K562 (cell line): ENCODE measurements at regions not wholly inside any gene's neighbourhood (a gene's known extent, or its start where the extent isn't known, plus 50 kb on each side); places are given as distances from the start of the nearest gene placed in this dataset.

Source experiments
- ASH1L ChIP-seq: fragments of 450-650 bp; IDR thresholded peaks from 2 replicates; pipeline ENCODE4 v1.6.1; 2018; ENCODE audit warnings: borderline replicate concordance, mild to moderate bottlenecking, low read depth; ENCODE audit not compliant: partially characterized antibody
- BRCA1 ChIP-seq, 2 experiments: fragments of 450-650 bp in 1 of 2; sonication (generic) in 1 of 2; formaldehyde crosslinking in 1 of 2; IDR thresholded peaks; 2 replicates each; pipeline versions ENCODE4 v1.5.0 to v1.6.1; 2017 to 2020; ENCODE audit warnings: mild to moderate bottlenecking in 1 of 2, missing genetic modification reagents in 1 of 2
- ETS2 ChIP-seq: IDR thresholded peaks from 2 replicates; pipeline ENCODE4 v1.6.1; 2016; ENCODE audit warnings: borderline replicate concordance, missing genetic modification characterization, mild to moderate bottlenecking, moderate library complexity, missing compliant biosample characterization; ENCODE audit not compliant: poor library complexity, severe bottlenecking
- HDAC2 ChIP-seq: fragments of 450-650 bp; IDR thresholded peaks from 2 replicates; pipeline ENCODE4 v1.6.1; 2016; ENCODE audit warnings: mild to moderate bottlenecking
- RBM25 ChIP-seq: fragments of 200-400 bp; formaldehyde crosslinking; IDR thresholded peaks from 2 replicates; pipeline ENCODE4 v1.6.1; 2018; ENCODE audit warnings: low read length, low read depth, moderate library complexity; ENCODE audit not compliant: severe bottlenecking
- SOX6 ChIP-seq: fragments of 450-650 bp; IDR thresholded peaks from 2 replicates; pipeline ENCODE4 v1.6.1; 2014; ENCODE audit warnings: mild to moderate bottlenecking
- SREBF2 ChIP-seq: sonication (generic); formaldehyde crosslinking; IDR thresholded peaks from 2 replicates; pipeline ENCODE4 v1.4.0; 2020; ENCODE audit warnings: mild to moderate bottlenecking, missing genetic modification reagents
- THRB ChIP-seq: fragments of 450-650 bp; formaldehyde crosslinking; conservative IDR thresholded peaks from 2 replicates; pipeline ENCODE4 v1.4.0; 2022; ENCODE audit warnings: mild to moderate bottlenecking, missing genetic modification characterization
- ZMIZ1 ChIP-seq, 2 experiments: fragments of 150-350 bp in 1 of 2; IDR thresholded peaks; 2 replicates each; pipeline ENCODE4 v1.6.1; 2012 to 2016; ENCODE audit warnings: low read depth in 2 of 2, low read length in 2 of 2, mild to moderate bottlenecking in 1 of 2, moderate library complexity in 1 of 2
- ZNF165 ChIP-seq: fragments of 250-450 bp; sonication (Bioruptor Pico); IDR thresholded peaks from 2 replicates; pipeline ENCODE4 v1.4.0; 2020; ENCODE audit warnings: borderline replicate concordance
- ZNF263 ChIP-seq: sonication (generic); formaldehyde crosslinking; IDR thresholded peaks from 2 replicates; pipeline ENCODE4 v1.8.0; 2022; ENCODE audit warnings: mild to moderate bottlenecking, missing genetic modification reagents, borderline replicate concordance
- ZNF408 ChIP-seq: fragments of 250-450 bp; sonication (Bioruptor Pico); IDR thresholded peaks from 2 replicates; pipeline ENCODE4 v1.4.0; 2020; ENCODE audit warnings: low read depth, mild to moderate bottlenecking, moderate library complexity
- ZNF511 ChIP-seq: sonication (generic); formaldehyde crosslinking; IDR thresholded peaks from 2 replicates; pipeline ENCODE4 v1.8.0; 2022; ENCODE audit warnings: mild to moderate bottlenecking, missing genetic modification reagents
- ZNF586 ChIP-seq: fragments of 450-650 bp; formaldehyde crosslinking; conservative IDR thresholded peaks from 2 replicates; pipeline ENCODE4 v1.4.0; 2020; ENCODE audit warnings: mild to moderate bottlenecking, moderate library complexity
- TF ChIP-seq, protein P1 (sequence below): fragments of 450-650 bp; conservative IDR thresholded peaks from 2 replicates; pipeline ENCODE4 v1.6.1; 2016; ENCODE audit warnings: missing genetic modification characterization, low read depth, mild to moderate bottlenecking, control low read depth, missing compliant biosample characterization

DNA sequence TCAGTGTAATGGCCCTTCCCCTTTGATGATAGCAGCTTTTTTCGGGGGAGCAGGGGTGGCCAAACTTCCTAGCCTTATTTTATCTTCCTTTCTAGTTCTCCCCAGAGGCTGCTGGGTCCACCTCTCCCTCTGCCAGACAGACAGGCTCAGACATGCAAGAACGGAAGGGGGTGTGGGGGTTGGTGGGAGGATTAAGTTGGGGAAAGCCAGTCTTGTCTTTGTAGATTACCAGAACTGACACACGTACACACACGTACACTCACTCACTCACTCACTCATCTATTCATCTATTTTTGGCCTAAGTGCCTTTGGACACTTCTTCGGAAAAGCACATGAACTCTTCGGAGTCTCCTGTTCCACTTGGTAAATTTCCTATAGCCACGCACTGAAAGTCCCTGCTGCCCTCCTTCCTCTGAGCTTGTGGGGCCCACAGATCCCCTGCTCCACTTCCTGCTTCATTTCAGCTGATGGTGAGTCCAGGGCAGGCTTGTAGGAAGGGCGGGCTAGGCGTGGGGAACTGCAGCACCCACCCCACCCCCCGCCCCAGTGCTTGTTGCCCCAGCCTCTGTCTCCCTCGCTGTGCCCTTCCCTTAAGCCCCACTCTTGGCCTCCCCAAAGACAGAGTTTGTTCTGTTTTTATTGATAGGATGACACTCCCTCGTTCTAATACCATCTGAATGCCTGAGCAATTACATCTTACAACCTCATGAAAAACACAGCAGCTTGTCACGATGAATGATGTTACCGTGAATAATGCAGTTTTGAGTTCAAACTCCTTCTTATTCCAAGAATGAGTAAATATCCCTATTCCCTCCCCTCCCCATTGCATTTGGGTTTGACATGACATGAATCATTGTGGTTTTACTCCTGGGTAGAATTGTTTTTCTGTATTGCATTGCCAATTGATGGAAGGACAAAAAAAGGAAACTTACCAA is 60.7 kb upstream of the ATP5PO start (continued):
- TF ChIP-seq ZMIZ1 (IDR thresholded peaks at IDR 0.05; ENCODE audit: low read depth in 2 of 2, low read length in 2 of 2) = 0 out of 4 replicates have a peak, but pooled peaks of 1 of the 2 experiments have one; percentile 11
- TF ChIP-seq, protein P1, sequence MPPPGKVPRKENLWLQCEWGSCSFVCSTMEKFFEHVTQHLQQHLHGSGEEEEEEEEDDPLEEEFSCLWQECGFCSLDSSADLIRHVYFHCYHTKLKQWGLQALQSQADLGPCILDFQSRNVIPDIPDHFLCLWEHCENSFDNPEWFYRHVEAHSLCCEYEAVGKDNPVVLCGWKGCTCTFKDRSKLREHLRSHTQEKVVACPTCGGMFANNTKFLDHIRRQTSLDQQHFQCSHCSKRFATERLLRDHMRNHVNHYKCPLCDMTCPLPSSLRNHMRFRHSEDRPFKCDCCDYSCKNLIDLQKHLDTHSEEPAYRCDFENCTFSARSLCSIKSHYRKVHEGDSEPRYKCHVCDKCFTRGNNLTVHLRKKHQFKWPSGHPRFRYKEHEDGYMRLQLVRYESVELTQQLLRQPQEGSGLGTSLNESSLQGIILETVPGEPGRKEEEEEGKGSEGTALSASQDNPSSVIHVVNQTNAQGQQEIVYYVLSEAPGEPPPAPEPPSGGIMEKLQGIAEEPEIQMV (tag) = no peak; the same call in 1 of the 2 replicates
- no peak for TF ChIP-seq SREBF2 (CRISPR knock-in tag)
- TF ChIP-seq ETS2 (tag) = no peak
- TF ChIP-seq ZNF165 (CRISPR knock-in tag) = no peak
- TF ChIP-seq THRB (CRISPR knock-in tag) = no peak; the same call in 1 of the 2 replicates
- TF ChIP-seq BRCA1 (IDR thresholded peaks at IDR 0.05) = no peak
- TF ChIP-seq BRCA1 (CRISPR knock-in tag; IDR thresholded peaks at IDR 0.05) = no peak
- TF ChIP-seq ZNF511 (CRISPR knock-in tag) = 0 out of 2 replicates have a peak, but pooled peaks have one; percentile 72
- TF ChIP-seq ZNF263 (CRISPR knock-in tag) = no peak
- peak; percentile 26; the same call in 1 of the 2 replicates for TF ChIP-seq HDAC2
- TF ChIP-seq ZNF586 (CRISPR knock-in tag) = no peak
- TF ChIP-seq SOX6 = no peak
- no peak for TF ChIP-seq RBM25
- TF ChIP-seq ASH1L = peak; percentile 26
- TF ChIP-seq ZNF408 = no peak
